GM12873 (cell line): ENCODE measurements at regions not wholly inside any gene's neighbourhood (a gene's known extent, or its start where the extent isn't known, plus 50 kb on each side); places are given as distances from the start of the nearest gene placed in this dataset.

ENCODE experiments used
- TF ChIP-seq, protein P1 (sequence below): IDR thresholded peaks from 2 replicates; pipeline ENCODE4 v1.5.1; 2012; ENCODE audit warnings: low read depth, mild to moderate bottlenecking, moderate library complexity, low read length, control low read depth; ENCODE audit not compliant: insufficient read depth; ENCODE audit errors: missing control alignments

DNA sequence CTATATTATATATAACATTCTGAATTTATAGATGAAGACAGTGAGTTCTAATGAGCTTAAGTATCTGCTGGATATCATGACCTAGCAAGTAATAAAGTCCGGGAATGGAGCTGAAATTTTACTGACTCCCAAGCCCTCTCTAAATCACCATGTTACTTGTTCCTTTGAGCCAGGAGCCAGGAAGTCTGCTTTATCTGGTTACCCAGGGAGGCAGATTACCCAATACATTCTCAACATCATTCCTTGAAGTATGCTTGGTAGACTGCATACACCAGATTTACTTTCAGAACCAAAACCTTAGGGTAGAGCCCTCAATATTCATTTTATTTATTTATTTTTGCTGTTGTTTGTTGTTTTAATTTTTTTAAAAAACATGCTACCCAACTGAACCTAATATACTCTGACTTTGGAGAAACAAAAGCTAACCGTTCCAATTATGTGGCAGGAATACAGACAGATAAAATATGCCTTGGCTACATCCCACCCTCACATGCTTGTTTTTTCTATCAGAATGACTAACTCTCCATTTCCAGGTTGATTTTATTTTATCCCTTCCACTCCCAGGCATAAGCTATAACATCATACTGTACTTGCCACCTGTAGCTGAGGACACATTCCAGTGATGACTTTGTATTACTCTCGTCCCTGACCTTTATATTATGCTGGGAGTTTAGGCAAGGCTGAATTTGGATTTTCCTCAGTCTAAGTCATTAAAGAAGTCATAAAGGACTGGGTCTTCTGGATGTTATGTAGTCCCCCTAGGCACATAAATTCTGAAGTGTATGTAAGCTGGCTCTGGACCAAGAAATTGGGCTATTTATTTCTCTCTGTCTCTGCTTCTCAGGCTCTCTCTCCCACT lies 82.0 kb downstream of the YIPF5 start:
- TF ChIP-seq, protein P1, sequence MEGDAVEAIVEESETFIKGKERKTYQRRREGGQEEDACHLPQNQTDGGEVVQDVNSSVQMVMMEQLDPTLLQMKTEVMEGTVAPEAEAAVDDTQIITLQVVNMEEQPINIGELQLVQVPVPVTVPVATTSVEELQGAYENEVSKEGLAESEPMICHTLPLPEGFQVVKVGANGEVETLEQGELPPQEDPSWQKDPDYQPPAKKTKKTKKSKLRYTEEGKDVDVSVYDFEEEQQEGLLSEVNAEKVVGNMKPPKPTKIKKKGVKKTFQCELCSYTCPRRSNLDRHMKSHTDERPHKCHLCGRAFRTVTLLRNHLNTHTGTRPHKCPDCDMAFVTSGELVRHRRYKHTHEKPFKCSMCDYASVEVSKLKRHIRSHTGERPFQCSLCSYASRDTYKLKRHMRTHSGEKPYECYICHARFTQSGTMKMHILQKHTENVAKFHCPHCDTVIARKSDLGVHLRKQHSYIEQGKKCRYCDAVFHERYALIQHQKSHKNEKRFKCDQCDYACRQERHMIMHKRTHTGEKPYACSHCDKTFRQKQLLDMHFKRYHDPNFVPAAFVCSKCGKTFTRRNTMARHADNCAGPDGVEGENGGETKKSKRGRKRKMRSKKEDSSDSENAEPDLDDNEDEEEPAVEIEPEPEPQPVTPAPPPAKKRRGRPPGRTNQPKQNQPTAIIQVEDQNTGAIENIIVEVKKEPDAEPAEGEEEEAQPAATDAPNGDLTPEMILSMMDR, result no peak

DNA sequence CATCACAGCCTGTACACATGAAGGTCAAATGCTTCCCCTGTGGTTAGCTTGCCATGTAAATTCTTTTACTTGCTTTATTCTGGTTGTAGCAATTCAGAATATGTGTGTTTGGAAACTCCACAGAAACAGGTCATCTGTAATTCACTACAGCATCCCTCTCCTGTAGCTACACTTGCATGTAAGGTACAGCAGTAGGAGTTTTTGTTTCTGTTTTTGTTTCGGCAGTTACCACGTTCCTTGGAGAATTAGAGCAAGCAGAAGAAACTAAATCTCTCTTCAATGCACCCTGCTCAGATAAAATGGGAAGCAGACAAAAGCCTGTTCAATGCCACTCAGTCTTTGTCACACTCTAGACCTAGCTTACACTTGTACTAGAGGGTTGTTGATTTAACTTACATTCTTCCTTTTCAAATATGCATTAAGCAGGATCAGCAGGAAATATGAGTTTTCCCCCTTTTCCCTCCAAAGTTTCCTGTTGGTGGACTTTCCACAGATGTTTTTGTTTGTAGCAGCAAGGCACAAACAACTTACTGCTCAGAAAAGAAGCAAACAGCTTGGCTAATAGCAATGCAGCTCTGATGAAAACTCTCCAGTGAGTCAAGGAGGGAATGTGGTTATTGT lies 80.9 kb downstream of the YIPF5 start:
- TF ChIP-seq, protein P1, result no peak

DNA sequence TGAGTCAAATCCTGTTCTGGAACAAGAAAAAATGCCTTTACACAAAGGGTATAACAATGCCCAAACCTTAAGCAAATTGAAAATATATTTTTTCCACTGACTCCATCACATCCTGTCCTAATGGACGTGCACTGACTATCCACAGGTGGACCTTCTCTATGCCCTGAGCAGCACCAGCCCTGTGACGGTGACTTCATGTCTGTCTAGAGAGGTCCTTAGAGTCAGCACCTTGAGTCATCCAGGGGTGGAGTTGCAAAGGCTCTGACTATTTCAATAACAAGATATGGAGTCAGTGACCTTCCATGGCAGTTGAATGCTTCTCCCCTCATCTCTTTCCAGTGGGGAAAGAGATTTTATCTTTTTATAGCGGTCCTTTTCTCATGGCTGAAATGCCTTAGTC lies 78.0 kb downstream of the YIPF5 start:
- TF ChIP-seq, protein P1, result no peak

DNA sequence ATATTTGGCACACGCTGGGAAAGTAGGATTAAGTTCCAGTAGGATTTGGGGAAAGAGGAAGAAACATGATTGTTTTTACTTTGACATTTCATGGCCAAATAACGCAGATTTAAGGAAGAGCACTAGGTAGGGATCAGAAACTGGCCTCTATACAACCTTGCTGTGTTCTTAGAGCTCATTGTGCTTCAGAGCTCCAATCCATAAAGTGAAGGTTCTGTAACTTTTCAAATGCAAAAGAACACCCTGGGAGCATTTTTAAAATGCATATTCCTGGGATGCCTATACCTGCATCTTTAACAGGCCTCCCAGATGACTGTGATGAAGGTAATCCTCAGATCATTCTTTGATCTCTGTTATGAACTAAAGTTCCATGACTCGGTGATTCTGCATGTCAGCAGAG lies 77.1 kb downstream of the YIPF5 start:
- TF ChIP-seq, protein P1, result no peak

DNA sequence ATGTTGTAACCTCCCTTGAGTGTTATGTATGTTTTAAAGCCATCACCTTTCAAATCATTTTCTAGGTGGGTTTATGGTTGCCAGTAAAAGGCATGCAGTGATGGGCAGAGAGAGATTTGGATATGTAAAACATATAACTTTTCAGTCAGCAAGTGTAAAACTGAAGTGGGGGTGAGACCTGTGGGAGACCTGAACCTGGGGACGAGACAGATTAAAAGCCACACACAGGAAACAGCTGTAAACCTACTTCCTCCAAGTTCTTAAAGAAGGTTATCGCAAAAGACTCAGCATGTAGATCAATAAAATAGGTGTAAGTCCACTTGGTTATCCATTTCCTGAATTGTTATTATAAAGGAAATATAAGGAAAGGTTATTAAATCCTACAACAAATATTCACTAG lies 76.6 kb downstream of the YIPF5 start:
- TF ChIP-seq, protein P1, result no peak

DNA sequence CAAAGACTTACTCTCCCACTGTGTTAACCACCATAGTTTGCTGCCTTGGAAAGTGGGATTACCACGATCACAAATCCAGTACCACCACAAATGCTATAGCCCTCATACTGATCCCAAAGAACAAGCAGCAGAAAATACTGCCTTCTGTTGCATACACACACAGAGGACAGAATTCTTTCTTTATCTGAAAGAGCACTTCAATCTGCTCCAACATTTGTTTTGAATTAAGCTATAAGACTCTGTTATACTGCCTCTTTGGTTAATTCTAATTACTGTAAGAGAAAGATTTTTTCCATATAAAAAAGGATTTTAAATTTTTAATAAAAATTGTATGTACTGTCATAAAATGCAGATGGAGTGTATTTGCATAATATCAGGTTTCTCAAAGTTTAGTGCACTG lies 69.8 kb downstream of the YIPF5 start:
- TF ChIP-seq, protein P1, result no peak

DNA sequence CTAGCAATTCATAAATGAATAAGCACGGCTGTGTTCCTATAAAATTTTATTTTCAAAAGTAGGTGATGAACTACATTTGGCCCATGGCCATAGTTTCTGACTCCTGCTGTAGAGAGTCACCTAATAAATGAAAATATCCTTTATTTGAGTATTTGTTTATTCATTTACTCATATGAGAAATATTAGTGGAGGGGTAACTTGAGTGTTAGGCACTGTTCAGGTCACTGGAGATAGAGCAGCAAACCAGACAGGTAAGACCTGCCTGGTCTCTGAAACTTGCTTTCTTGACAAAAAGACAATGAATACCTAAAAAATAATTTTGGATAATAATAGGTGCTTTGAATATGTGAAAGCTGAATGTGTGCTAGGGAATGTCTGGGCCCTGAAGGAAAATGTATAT lies 68.8 kb downstream of the YIPF5 start:
- TF ChIP-seq, protein P1, result no peak
